GM12892 (cell line): ENCODE measurements at regions not wholly inside any gene's neighbourhood (a gene's known extent, or its start where the extent isn't known, plus 50 kb on each side); places are given as distances from the start of the nearest gene placed in this dataset.

Source experiments
- DNase-seq: peaks from one replicate; pipeline ENCODE4 v3.0.0; 2011; ENCODE audit not compliant: insufficient read length
- FAIRE-seq: peaks from 2 replicates; lab custom pipeline; 2011; peaks lifted over from hg19 to GRCh38; lab: Jason Lieb, UNC
- POLR2A ChIP-seq: IDR thresholded peaks from 2 replicates; pipeline ENCODE4 v1.6.1; 2011; ENCODE audit warnings: low read depth, low read length, control low read depth
- POLR2AphosphoS5 ChIP-seq: IDR thresholded peaks from 2 replicates; pipeline ENCODE4 v1.6.1; 2011; ENCODE audit warnings: low read depth, low read length, control low read depth
- TAF1 ChIP-seq: IDR thresholded peaks from 2 replicates; pipeline ENCODE4 v1.6.1; 2011; ENCODE audit warnings: low read depth, mild to moderate bottlenecking, control low read depth, low read length, borderline replicate concordance

GRCh38 chr3:180531303-180532278 lies 70.4 kb upstream of the TTC14 start:
- DNase-seq (no peak), FAIRE-seq (no peak)
- no peak for TF ChIP-seq POLR2AphosphoS5
- TF ChIP-seq TAF1: no peak

- TF ChIP-seq POLR2AphosphoS5 (no peak), TAF1 (no peak), POLR2A (no peak)
- DNase-seq: no peak
- no peak for FAIRE-seq
These were observed 67.1 kb upstream of the TTC14 start for GRCh38 chr3:180534828-180535227.

GRCh38 chr3:180538493-180538892 lies 63.5 kb upstream of the TTC14 start:
- TF ChIP-seq POLR2AphosphoS5 (no peak), POLR2A (no peak), TAF1 (no peak)
- no peak for FAIRE-seq

GRCh38 chr3:180543877-180544276 lies 58.1 kb upstream of the TTC14 start:
- TF ChIP-seq POLR2AphosphoS5 (no peak), TAF1 (no peak), POLR2A (no peak)
- no peak for FAIRE-seq
- DNase-seq: no peak

More at GRCh38 chr3:180538493-180538892, 63.5 kb upstream of the TTC14 start:
- DNase-seq: no peak

GRCh38 chr3:180546863-180547262 lies 55.1 kb upstream of the TTC14 start:
- TF ChIP-seq POLR2A: no peak
- TF ChIP-seq POLR2AphosphoS5: no peak
- TF ChIP-seq TAF1: no peak
- no peak for FAIRE-seq
- DNase-seq: no peak

- TF ChIP-seq TAF1 (no peak), POLR2AphosphoS5 (no peak), POLR2A (no peak)
- FAIRE-seq (no peak), DNase-seq (no peak)
These were observed 53.9 kb upstream of the TTC14 start for GRCh38 chr3:180548050-180548449.
